Spleen (tissue), 7 donors: ENCODE measurements at regions not wholly inside any gene's neighbourhood (a gene's known extent, or its start where the extent isn't known, plus 50 kb on each side); places are given as distances from the start of the nearest gene placed in this dataset.
"Not testable (repeated sequence)": the region's sequence is repeated elsewhere in the genome, so short reads cannot be mapped to it uniquely, and the experiment has no call there.

Source experiments
- CTCF ChIP-seq, 11 experiments: fragments of 200-600 bp in 7 of 11; fragments of 450-650 bp in 4 of 11; sonication (generic) in 4 of 11; IDR thresholded peaks in 8 of 11; conservative IDR thresholded peaks in 3 of 11; 1 replicate in 7 of 11; 2 replicates in 4 of 11; pipeline versions ENCODE4 v1.4.0 to v1.8.0; 2016 to 2021; ENCODE audit warnings: antibody characterized with exemption in 11 of 11, inconsistent platforms in 4 of 11, mild to moderate bottlenecking in 1 of 11
- POLR2A ChIP-seq, 3 donors: fragments of 450-650 bp; IDR thresholded peaks; one replicate each; pipeline ENCODE4 v1.5.1; 2017; ENCODE audit warnings: antibody characterized with exemption in 3 of 3, mild to moderate bottlenecking in 1 of 3
- POLR2AphosphoS5 ChIP-seq, 3 donors: sonication (generic); formaldehyde crosslinking; IDR thresholded peaks; one replicate each; pipeline ENCODE4 v1.5.1; 2017; ENCODE audit warnings: antibody characterized with exemption in 3 of 3
- donor health status: DM: no; HTN: no; CAD: no; lungs with moderate emphysema.
- donor health status: DM: no; HTN: no; CAD: no.
- donor health status: DM: no; HTN: no; CAD: no.

DNA sequence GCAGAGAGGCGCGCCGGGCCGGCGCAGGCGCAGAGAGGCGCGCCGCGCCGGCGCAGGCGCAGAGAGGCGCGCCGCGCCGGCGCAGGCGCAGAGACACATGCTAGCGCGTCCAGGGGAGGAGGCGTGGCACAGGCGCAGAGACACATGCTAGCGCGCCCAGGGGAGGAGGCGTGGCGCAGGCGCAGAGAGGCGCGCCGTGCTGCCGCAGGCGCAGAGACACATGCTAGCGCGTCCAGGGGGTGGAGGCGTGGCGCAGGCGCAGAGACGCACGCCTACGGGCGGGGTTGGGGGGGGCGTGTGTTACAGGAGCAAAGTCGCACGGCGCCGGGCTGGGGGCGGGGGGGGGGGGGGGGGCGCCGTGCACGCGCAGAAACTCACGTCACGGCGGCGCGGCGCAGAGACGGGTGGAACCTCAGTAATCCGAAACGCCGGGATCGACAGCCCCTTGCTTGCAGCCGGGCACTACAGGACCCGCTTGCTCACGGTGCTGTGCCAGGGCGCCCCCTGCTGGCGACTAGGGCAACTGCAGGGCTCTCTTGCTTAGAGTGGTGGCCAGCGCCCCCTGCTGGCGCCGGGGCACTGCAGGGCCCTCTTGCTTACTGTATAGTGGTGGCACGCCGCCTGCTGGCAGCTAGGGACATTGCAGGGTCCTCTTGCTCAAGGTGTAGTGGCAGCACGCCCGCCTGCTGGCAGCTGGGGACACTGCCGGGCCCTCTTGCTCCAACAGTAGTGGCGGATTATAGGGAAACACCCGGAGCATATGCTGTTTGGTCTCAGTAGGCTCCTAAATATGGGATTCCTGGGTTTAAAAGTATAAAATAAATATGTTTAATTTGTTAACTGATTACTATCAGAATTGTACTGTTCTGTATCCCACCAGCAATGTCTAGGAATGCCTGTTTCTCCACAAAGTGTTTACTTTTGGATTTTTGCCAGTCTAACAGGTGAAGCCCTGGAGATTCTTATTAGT lies 269.9 kb downstream of the OR4F29 start:
- TF ChIP-seq CTCF (IDR thresholded peaks at IDR 0.05 in 8 of 11, conservative IDR thresholded peaks at IDR 0.05 in 3 of 11) = peak in 4 of 11 experiments; percentile 31 to 54 (median 34)
- not testable (repeated sequence) for TF ChIP-seq POLR2A, POLR2AphosphoS5 (IDR thresholded peaks at IDR 0.05)
